ENCODE measurements at regions not wholly inside any gene's neighbourhood (a gene's known extent, or its start where the extent isn't known, plus 50 kb on each side); places are given as distances from the start of the nearest gene placed in this dataset.

DNA sequence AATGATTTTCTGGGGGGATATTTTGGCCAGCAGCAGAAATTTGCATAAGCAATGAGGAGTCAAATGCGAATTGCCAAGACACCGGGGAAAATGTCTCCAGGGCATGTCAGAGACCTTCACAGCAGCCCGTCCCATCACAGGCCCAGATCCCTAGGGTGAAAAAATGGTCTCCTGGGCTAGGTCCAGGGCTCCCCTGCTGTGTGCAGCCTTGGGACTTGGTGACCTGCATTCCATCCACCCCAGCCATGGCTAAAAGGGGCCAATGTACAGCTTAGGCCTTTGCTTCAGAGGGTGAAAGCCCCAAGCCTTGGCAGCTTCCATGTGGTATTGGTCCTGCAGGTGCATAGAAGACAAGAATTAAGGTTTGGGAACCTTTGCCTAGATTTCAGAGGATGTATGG, 534.5 kb upstream of the MEF2C start:
- Histone ChIP-seq H3K27ac (ENCODE audit: low read depth, low read length) (no peak overlapping the region), H3K27me3 (ENCODE audit: control insufficient read depth in 1 of 2, insufficient read depth in 2 of 2, low read length in 2 of 2) (no peaks in the 10 kb centered on the region), H3K4me1 (ENCODE audit: control insufficient read depth in 1 of 2, insufficient read depth in 2 of 2, low read length in 2 of 2) (no peaks in the 10 kb centered on the region), H3K9ac (ENCODE audit: low read depth in 1 of 2, low read length in 2 of 2) (no peak overlapping the region), H3K36me3 (ENCODE audit: control insufficient read depth in 1 of 2, insufficient read depth in 2 of 2, low read length in 2 of 2) (no peaks in the 10 kb centered on the region), H3K4me3 (ENCODE audit: low read depth in 1 of 2, low read length in 2 of 2) (no peak overlapping the region), H3K9me3 (ENCODE audit: control insufficient read depth in 1 of 2, low read length in 2 of 2) (no peaks in the 10 kb centered on the region)

GRCh38 chr5:89411891-89412290, 528.9 kb upstream of the MEF2C start:
- Histone ChIP-seq H3K36me3 (ENCODE audit: control insufficient read depth in 1 of 2, insufficient read depth in 2 of 2, low read length in 2 of 2) (no peaks in the 10 kb centered on the region), H3K4me1 (ENCODE audit: control insufficient read depth in 1 of 2, insufficient read depth in 2 of 2, low read length in 2 of 2) (no peaks in the 10 kb centered on the region), H3K27ac (ENCODE audit: low read depth, low read length) (no peak overlapping the region), H3K9me3 (ENCODE audit: control insufficient read depth in 1 of 2, low read length in 2 of 2) (no peaks in the 10 kb centered on the region), H3K4me3 (ENCODE audit: low read depth in 1 of 2, low read length in 2 of 2) (no peak overlapping the region), H3K27me3 (ENCODE audit: control insufficient read depth in 1 of 2, insufficient read depth in 2 of 2, low read length in 2 of 2) (no peaks in the 10 kb centered on the region), H3K9ac (ENCODE audit: low read depth in 1 of 2, low read length in 2 of 2) (no peak overlapping the region)

GRCh38 chr5:89407054-89407453, 524.1 kb upstream of the MEF2C start:
- Histone ChIP-seq H3K27ac (ENCODE audit: low read depth, low read length) (no peak overlapping the region), H3K27me3 (ENCODE audit: control insufficient read depth in 1 of 2, insufficient read depth in 2 of 2, low read length in 2 of 2) (no peaks in the 10 kb centered on the region), H3K9me3 (ENCODE audit: control insufficient read depth in 1 of 2, low read length in 2 of 2) (no peaks in the 10 kb centered on the region), H3K9ac (ENCODE audit: low read depth in 1 of 2, low read length in 2 of 2) (no peak overlapping the region), H3K4me1 (ENCODE audit: control insufficient read depth in 1 of 2, insufficient read depth in 2 of 2, low read length in 2 of 2) (no peaks in the 10 kb centered on the region), H3K4me3 (ENCODE audit: low read depth in 1 of 2, low read length in 2 of 2) (no peak overlapping the region), H3K36me3 (ENCODE audit: control insufficient read depth in 1 of 2, insufficient read depth in 2 of 2, low read length in 2 of 2) (no peaks in the 10 kb centered on the region)

DNA sequence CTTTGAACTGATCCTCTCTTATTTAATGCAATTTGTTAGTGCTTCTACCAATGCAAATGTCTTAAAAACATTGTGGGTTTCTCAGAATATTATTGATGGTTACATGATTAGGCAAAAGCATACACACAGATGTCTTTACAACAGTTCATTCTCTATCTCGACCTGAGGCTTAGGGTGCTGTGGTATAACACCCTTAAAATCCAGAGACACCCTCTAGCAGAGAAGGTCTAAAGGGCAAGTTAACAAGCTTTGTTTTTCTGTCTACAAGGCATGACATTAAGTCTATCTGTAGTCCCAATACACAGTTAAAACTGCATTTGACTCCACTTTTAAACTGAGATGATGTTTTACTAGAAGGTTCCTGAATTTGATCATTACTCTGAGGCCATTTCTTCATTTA, 518.7 kb upstream of the MEF2C start:
- Histone ChIP-seq H3K27ac (ENCODE audit: low read depth, low read length) (no peak overlapping the region), H3K9me3 (ENCODE audit: control insufficient read depth in 1 of 2, low read length in 2 of 2) (no peaks in the 10 kb centered on the region), H3K4me3 (ENCODE audit: low read depth in 1 of 2, low read length in 2 of 2) (no peak overlapping the region), H3K4me1 (ENCODE audit: control insufficient read depth in 1 of 2, insufficient read depth in 2 of 2, low read length in 2 of 2) (no peaks in the 10 kb centered on the region), H3K36me3 (ENCODE audit: control insufficient read depth in 1 of 2, insufficient read depth in 2 of 2, low read length in 2 of 2) (no peaks in the 10 kb centered on the region), H3K27me3 (ENCODE audit: control insufficient read depth in 1 of 2, insufficient read depth in 2 of 2, low read length in 2 of 2) (no peaks in the 10 kb centered on the region), H3K9ac (ENCODE audit: low read depth in 1 of 2, low read length in 2 of 2) (no peak overlapping the region)

DNA sequence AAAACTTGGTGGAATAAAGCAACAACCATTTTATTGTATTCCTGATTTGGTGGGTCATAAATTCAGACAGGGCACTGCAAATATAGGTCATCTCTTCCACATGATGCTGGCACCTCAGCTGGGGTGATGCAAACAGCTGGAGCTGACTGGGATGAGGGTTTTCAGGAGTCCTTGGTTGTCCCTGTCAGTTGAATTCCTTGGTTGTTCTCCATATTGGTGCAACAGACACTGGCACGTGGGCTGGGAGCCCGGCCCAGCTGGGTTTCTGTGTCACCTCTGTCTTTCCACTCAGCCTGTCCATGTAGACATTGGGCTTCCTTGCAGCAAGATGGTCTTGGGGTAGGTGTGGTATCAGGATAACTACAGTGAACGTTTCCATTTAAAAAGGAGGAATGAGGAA, 518.0 kb upstream of the MEF2C start:
- Histone ChIP-seq H3K4me3 (ENCODE audit: low read depth in 1 of 2, low read length in 2 of 2) (no peak overlapping the region), H3K36me3 (ENCODE audit: control insufficient read depth in 1 of 2, insufficient read depth in 2 of 2, low read length in 2 of 2) (no peaks in the 10 kb centered on the region), H3K27ac (ENCODE audit: low read depth, low read length) (no peak overlapping the region), H3K9ac (ENCODE audit: low read depth in 1 of 2, low read length in 2 of 2) (no peak overlapping the region), H3K9me3 (ENCODE audit: control insufficient read depth in 1 of 2, low read length in 2 of 2) (no peaks in the 10 kb centered on the region), H3K27me3 (ENCODE audit: control insufficient read depth in 1 of 2, insufficient read depth in 2 of 2, low read length in 2 of 2) (no peaks in the 10 kb centered on the region), H3K4me1 (ENCODE audit: control insufficient read depth in 1 of 2, insufficient read depth in 2 of 2, low read length in 2 of 2) (no peaks in the 10 kb centered on the region)

GRCh38 chr5:89399548-89399947, 516.6 kb upstream of the MEF2C start:
- no peaks in the 10 kb centered on the region for H3K36me3 ChIP-seq (ENCODE audit: control insufficient read depth in 1 of 2, insufficient read depth in 2 of 2, low read length in 2 of 2)
- H3K9ac ChIP-seq (ENCODE audit: low read depth in 1 of 2, low read length in 2 of 2) = no peak overlapping the region
- no peak overlapping the region for H3K4me3 ChIP-seq (ENCODE audit: low read depth in 1 of 2, low read length in 2 of 2)
- H3K27ac ChIP-seq (ENCODE audit: low read depth, low read length) = no peak overlapping the region
- no peaks in the 10 kb centered on the region for H3K9me3 ChIP-seq (ENCODE audit: control insufficient read depth in 1 of 2, low read length in 2 of 2)
- H3K4me1 ChIP-seq (ENCODE audit: control insufficient read depth in 1 of 2, insufficient read depth in 2 of 2, low read length in 2 of 2) = no peaks in the 10 kb centered on the region
- no peaks in the 10 kb centered on the region for H3K27me3 ChIP-seq (ENCODE audit: control insufficient read depth in 1 of 2, insufficient read depth in 2 of 2, low read length in 2 of 2)

DNA sequence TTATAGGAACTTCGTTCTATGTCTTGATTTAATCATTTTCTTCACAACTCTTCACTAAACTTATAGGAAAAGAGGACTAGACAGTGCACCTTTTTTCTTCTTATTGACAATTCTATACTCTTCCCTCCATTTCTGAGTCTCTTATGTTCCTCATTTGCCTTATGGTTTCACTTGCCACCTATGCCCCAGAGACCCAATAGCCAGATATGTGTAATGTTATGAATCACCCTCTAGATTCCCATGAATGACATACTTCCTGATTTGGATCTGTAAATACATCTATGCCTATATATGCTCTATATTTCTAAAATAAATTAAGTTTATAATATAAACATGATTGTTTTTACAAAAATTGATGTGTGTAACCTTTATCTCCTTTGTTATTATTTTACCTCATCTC, 514.1 kb upstream of the MEF2C start:
- no peak overlapping the region for H3K4me3 ChIP-seq (ENCODE audit: low read depth in 1 of 2, low read length in 2 of 2)
- no peak overlapping the region for H3K27ac ChIP-seq (ENCODE audit: low read depth, low read length)
- no peaks in the 10 kb centered on the region for H3K27me3 ChIP-seq (ENCODE audit: control insufficient read depth in 1 of 2, insufficient read depth in 2 of 2, low read length in 2 of 2)
- no peaks in the 10 kb centered on the region for H3K36me3 ChIP-seq (ENCODE audit: control insufficient read depth in 1 of 2, insufficient read depth in 2 of 2, low read length in 2 of 2)
- H3K9ac ChIP-seq (ENCODE audit: low read depth in 1 of 2, low read length in 2 of 2) = no peak overlapping the region
- H3K9me3 ChIP-seq (ENCODE audit: control insufficient read depth in 1 of 2, low read length in 2 of 2) = no peaks in the 10 kb centered on the region
- H3K4me1 ChIP-seq (ENCODE audit: control insufficient read depth in 1 of 2, insufficient read depth in 2 of 2, low read length in 2 of 2) = no peaks in the 10 kb centered on the region

GRCh38 chr5:89396278-89396954, 513.4 kb upstream of the MEF2C start:
- no peaks in the 10 kb centered on the region for H3K9me3 ChIP-seq (ENCODE audit: control insufficient read depth in 1 of 2, low read length in 2 of 2)

DNA sequence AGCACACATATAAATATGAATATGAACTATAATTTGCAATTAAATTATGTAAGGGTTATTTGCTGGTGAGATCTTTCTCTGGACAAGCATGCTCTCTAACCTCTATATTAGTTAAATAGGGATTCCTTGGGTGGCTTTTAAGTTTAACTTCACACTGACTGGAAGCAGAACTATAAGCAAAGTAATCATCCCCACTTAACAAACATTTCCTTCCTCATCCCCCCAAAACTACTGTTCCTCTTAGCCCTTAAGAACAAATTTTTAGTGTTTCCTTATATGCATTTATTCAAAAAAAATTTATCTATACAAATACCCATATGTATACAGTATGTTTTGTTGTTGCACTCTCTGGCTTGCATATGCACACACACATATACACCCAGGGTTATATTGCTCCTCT, 512.1 kb upstream of the MEF2C start:
- no peak overlapping the region for H3K9ac ChIP-seq (ENCODE audit: low read depth in 1 of 2, low read length in 2 of 2)

More at GRCh38 chr5:89396278-89396954, 513.4 kb upstream of the MEF2C start:
- H3K27me3 ChIP-seq (ENCODE audit: control insufficient read depth in 1 of 2, insufficient read depth in 2 of 2, low read length in 2 of 2) = no peaks in the 10 kb centered on the region
- no peaks in the 10 kb centered on the region for H3K36me3 ChIP-seq (ENCODE audit: control insufficient read depth in 1 of 2, insufficient read depth in 2 of 2, low read length in 2 of 2)
- no peak overlapping the region for H3K9ac ChIP-seq (ENCODE audit: low read depth in 1 of 2, low read length in 2 of 2)
- H3K4me3 ChIP-seq (ENCODE audit: low read depth in 1 of 2, low read length in 2 of 2) = no peak overlapping the region
- H3K27ac ChIP-seq (ENCODE audit: low read depth, low read length) = no peak overlapping the region
- no peaks in the 10 kb centered on the region for H3K4me1 ChIP-seq (ENCODE audit: control insufficient read depth in 1 of 2, insufficient read depth in 2 of 2, low read length in 2 of 2)

DNA sequence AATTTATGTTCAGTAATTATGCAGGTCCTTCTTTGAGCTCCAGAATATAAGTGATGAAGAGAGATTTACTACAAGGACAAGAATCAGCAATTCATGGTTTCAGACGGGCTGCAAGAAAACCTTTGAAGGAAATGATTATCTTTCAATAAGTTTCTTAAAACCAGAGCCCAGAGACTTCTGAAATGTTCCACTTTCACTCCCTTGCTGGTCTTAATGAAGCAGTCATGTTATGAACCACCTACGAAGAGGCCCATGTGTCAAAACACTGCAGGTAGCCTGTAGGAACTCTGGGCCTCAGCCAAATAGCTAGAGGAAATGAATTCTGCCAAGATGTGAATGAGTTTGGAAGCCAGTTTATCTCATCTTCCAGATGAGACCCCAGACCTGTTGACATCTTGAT, 505.9 kb upstream of the MEF2C start:
- Histone ChIP-seq H3K9me3 (ENCODE audit: control insufficient read depth in 1 of 2, low read length in 2 of 2) (no peaks in the 10 kb centered on the region), H3K4me1 (ENCODE audit: control insufficient read depth in 1 of 2, insufficient read depth in 2 of 2, low read length in 2 of 2) (no peaks in the 10 kb centered on the region), H3K27ac (ENCODE audit: low read depth, low read length) (no peak overlapping the region), H3K9ac (ENCODE audit: low read depth in 1 of 2, low read length in 2 of 2) (no peak overlapping the region), H3K4me3 (ENCODE audit: low read depth in 1 of 2, low read length in 2 of 2) (no peak overlapping the region), H3K27me3 (ENCODE audit: control insufficient read depth in 1 of 2, insufficient read depth in 2 of 2, low read length in 2 of 2) (no peaks in the 10 kb centered on the region), H3K36me3 (ENCODE audit: control insufficient read depth in 1 of 2, insufficient read depth in 2 of 2, low read length in 2 of 2) (no peaks in the 10 kb centered on the region)

More for the DNA sequence above, 512.1 kb upstream of the MEF2C start:
- H3K27me3 ChIP-seq (ENCODE audit: control insufficient read depth in 1 of 2, insufficient read depth in 2 of 2, low read length in 2 of 2) = no peaks in the 10 kb centered on the region
- H3K36me3 ChIP-seq (ENCODE audit: control insufficient read depth in 1 of 2, insufficient read depth in 2 of 2, low read length in 2 of 2) = no peaks in the 10 kb centered on the region
- H3K4me3 ChIP-seq (ENCODE audit: low read depth in 1 of 2, low read length in 2 of 2) = no peak overlapping the region
- H3K9me3 ChIP-seq (ENCODE audit: control insufficient read depth in 1 of 2, low read length in 2 of 2) = no peaks in the 10 kb centered on the region
- H3K4me1 ChIP-seq (ENCODE audit: control insufficient read depth in 1 of 2, insufficient read depth in 2 of 2, low read length in 2 of 2) = no peaks in the 10 kb centered on the region
- no peak overlapping the region for H3K27ac ChIP-seq (ENCODE audit: low read depth, low read length)

DNA sequence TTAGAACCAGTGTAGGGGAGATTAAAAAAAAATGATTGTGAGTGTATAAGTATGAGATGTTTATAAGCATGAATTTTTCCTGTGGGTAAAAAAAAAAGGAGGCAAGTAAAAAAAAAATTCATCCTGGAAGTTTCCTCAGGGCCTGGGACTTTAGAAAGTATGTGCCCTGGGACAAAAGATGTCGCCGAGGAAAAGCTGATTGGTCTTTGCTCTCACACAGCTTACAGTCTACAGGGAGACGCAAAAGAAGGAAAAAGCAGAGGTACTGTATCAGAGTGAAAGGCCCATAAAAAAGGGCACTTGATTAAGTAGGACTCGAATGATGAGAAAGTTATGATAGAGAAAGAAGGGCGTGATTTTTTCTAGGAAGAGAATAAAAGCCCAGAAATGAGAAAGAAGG, 501.4 kb upstream of the MEF2C start:
- Histone ChIP-seq H3K4me3 (ENCODE audit: low read depth in 1 of 2, low read length in 2 of 2) (no peak overlapping the region), H3K9ac (ENCODE audit: low read depth in 1 of 2, low read length in 2 of 2) (no peak overlapping the region), H3K27ac (ENCODE audit: low read depth, low read length) (no peak overlapping the region), H3K36me3 (ENCODE audit: control insufficient read depth in 1 of 2, insufficient read depth in 2 of 2, low read length in 2 of 2) (no peaks in the 10 kb centered on the region), H3K9me3 (ENCODE audit: control insufficient read depth in 1 of 2, low read length in 2 of 2) (no peaks in the 10 kb centered on the region), H3K27me3 (ENCODE audit: control insufficient read depth in 1 of 2, insufficient read depth in 2 of 2, low read length in 2 of 2) (no peaks in the 10 kb centered on the region), H3K4me1 (ENCODE audit: control insufficient read depth in 1 of 2, insufficient read depth in 2 of 2, low read length in 2 of 2) (no peaks in the 10 kb centered on the region)
